WTC11 (cell line): ENCODE measurements at regions not wholly inside any gene's neighbourhood (a gene's known extent, or its start where the extent isn't known, plus 50 kb on each side); places are given as distances from the start of the nearest gene placed in this dataset.
"Not testable (repeated sequence)": the region's sequence is repeated elsewhere in the genome, so short reads cannot be mapped to it uniquely, and the experiment has no call there.

Experiments used
- CREB1 ChIP-seq: sonication (generic); formaldehyde crosslinking; IDR thresholded peaks from 2 replicates; pipeline ENCODE4 v1.8.0; 2023; ENCODE audit warnings: mild to moderate bottlenecking, missing genetic modification reagents
- ELF4 ChIP-seq: sonication (generic); formaldehyde crosslinking; IDR thresholded peaks from 2 replicates; pipeline ENCODE4 v1.8.1; 2022; ENCODE audit warnings: low read depth, mild to moderate bottlenecking, moderate library complexity, missing genetic modification reagents
- FOXP1 ChIP-seq: sonication (generic); formaldehyde crosslinking; IDR thresholded peaks from 2 replicates; pipeline ENCODE4 v1.8.0; 2022; ENCODE audit warnings: missing genetic modification reagents, mild to moderate bottlenecking, moderate library complexity, borderline replicate concordance
- GRHL2 ChIP-seq: fragments of 250-450 bp; sonication (Bioruptor Pico); IDR thresholded peaks from 2 replicates; pipeline ENCODE4 v1.8.0; 2022; ENCODE audit warnings: mild to moderate bottlenecking, moderate library complexity; ENCODE audit not compliant: insufficient replicate concordance, severe bottlenecking
- KAT7 ChIP-seq: sonication (generic); formaldehyde crosslinking; IDR thresholded peaks from 2 replicates; pipeline ENCODE4 v1.8.1; 2023; ENCODE audit warnings: missing genetic modification reagents, mild to moderate bottlenecking, borderline replicate concordance
- NFYB ChIP-seq: sonication (generic); formaldehyde crosslinking; conservative IDR thresholded peaks from 2 replicates; pipeline ENCODE4 v1.8.0; 2022; ENCODE audit warnings: low read depth, missing genetic modification reagents
- OVOL2 ChIP-seq: fragments of 250-450 bp; sonication (Bioruptor Pico); IDR thresholded peaks from 2 replicates; pipeline ENCODE4 v1.9.0; 2021; ENCODE audit warnings: mild to moderate bottlenecking, borderline replicate concordance
- SP1 ChIP-seq: sonication (generic); formaldehyde crosslinking; conservative IDR thresholded peaks from 2 replicates; pipeline ENCODE4 v1.8.1; 2022; ENCODE audit warnings: missing genetic modification reagents
- TEAD4 ChIP-seq: sonication (generic); formaldehyde crosslinking; IDR thresholded peaks from 2 replicates; pipeline ENCODE4 v1.8.0; 2022; ENCODE audit warnings: mild to moderate bottlenecking, missing genetic modification reagents
- TF ChIP-seq, protein P1 (sequence below): fragments of 200-600 bp; IDR thresholded peaks from 2 replicates; pipeline ENCODE4 v1.8.0; 2022; ENCODE audit warnings: antibody characterized with exemption
- TF ChIP-seq, protein P2 (sequence below): sonication (generic); formaldehyde crosslinking; IDR thresholded peaks from 2 replicates; pipeline ENCODE4 v1.8.1; 2022; ENCODE audit warnings: mild to moderate bottlenecking, missing genetic modification reagents, moderate library complexity, borderline replicate concordance
- TF ChIP-seq, protein P3 (sequence below): sonication (generic); formaldehyde crosslinking; conservative IDR thresholded peaks from 2 replicates; pipeline ENCODE4 v1.8.1; 2022; ENCODE audit warnings: mild to moderate bottlenecking, missing genetic modification reagents
- TF ChIP-seq, protein P4 (sequence below): sonication (generic); formaldehyde crosslinking; IDR thresholded peaks from 2 replicates; pipeline ENCODE4 v1.8.1; 2023; ENCODE audit warnings: mild to moderate bottlenecking, missing genetic modification reagents, moderate library complexity

DNA sequence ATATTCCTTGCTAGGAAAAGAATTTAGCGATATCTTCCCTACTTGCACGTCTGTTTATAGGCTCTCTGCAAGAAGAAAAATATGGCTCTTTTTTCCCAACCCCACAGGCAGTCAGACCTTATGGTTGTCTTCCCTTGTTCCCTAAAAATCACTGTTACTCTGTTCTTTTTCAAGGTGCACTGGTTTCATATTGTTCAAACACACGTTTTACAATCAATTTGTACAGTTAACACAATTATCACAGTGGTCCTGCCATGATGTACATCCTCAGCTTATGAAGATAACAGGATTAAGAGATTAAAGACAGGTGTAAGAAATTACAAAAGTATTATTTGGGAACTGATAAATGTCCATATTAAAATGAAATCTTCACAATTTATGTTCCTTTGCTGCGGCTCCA lies 51.7 kb upstream of the MORC3 start:
- TF ChIP-seq FOXP1 (CRISPR knock-in tag); OVOL2; ELF4 (CRISPR knock-in tag); SP1 (CRISPR knock-in tag); TEAD4 (CRISPR knock-in tag); NFYB; KAT7 (CRISPR knock-in tag); CREB1 (CRISPR knock-in tag); GRHL2: not testable (repeated sequence)
- TF ChIP-seq, protein P1, sequence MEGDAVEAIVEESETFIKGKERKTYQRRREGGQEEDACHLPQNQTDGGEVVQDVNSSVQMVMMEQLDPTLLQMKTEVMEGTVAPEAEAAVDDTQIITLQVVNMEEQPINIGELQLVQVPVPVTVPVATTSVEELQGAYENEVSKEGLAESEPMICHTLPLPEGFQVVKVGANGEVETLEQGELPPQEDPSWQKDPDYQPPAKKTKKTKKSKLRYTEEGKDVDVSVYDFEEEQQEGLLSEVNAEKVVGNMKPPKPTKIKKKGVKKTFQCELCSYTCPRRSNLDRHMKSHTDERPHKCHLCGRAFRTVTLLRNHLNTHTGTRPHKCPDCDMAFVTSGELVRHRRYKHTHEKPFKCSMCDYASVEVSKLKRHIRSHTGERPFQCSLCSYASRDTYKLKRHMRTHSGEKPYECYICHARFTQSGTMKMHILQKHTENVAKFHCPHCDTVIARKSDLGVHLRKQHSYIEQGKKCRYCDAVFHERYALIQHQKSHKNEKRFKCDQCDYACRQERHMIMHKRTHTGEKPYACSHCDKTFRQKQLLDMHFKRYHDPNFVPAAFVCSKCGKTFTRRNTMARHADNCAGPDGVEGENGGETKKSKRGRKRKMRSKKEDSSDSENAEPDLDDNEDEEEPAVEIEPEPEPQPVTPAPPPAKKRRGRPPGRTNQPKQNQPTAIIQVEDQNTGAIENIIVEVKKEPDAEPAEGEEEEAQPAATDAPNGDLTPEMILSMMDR, result not testable (repeated sequence)
- TF ChIP-seq, protein P2, sequence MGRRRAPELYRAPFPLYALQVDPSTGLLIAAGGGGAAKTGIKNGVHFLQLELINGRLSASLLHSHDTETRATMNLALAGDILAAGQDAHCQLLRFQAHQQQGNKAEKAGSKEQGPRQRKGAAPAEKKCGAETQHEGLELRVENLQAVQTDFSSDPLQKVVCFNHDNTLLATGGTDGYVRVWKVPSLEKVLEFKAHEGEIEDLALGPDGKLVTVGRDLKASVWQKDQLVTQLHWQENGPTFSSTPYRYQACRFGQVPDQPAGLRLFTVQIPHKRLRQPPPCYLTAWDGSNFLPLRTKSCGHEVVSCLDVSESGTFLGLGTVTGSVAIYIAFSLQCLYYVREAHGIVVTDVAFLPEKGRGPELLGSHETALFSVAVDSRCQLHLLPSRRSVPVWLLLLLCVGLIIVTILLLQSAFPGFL (CRISPR knock-in tag), result not testable (repeated sequence)
- TF ChIP-seq, protein P3, sequence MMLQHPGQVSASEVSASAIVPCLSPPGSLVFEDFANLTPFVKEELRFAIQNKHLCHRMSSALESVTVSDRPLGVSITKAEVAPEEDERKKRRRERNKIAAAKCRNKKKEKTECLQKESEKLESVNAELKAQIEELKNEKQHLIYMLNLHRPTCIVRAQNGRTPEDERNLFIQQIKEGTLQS (CRISPR knock-in tag), result not testable (repeated sequence)
- TF ChIP-seq, protein P4, sequence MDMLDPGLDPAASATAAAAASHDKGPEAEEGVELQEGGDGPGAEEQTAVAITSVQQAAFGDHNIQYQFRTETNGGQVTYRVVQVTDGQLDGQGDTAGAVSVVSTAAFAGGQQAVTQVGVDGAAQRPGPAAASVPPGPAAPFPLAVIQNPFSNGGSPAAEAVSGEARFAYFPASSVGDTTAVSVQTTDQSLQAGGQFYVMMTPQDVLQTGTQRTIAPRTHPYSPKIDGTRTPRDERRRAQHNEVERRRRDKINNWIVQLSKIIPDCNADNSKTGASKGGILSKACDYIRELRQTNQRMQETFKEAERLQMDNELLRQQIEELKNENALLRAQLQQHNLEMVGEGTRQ (CRISPR knock-in tag), result not testable (repeated sequence)
